OCI-LY7 (cell line): ENCODE measurements at regions not wholly inside any gene's neighbourhood (a gene's known extent, or its start where the extent isn't known, plus 50 kb on each side); places are given as distances from the start of the nearest gene placed in this dataset.
A peak's percentile ranks its signal among the peaks of the same experiment; 100 is the strongest.

Experiments used
- BruUV-seq: library from RNA; stranded (reverse); fragments of 400-500 nt; replicated peaks from 2 replicates; lab custom pipeline; 2021; lab: Mats Ljungman, UMichigan
- CTCF ChIA-PET: fragments of 300-600 bp; sonication (Branson Sonifier 250); formaldehyde crosslinking; loops from one replicate; lab custom pipeline; 2022; ENCODE audit warnings: antibody characterized with exemption; ENCODE audit not compliant: unreplicated experiment; lab: Charles Lee
- POLR2A ChIA-PET: fragments of 300-600 bp; sonication (Branson Sonifier 250); formaldehyde crosslinking; loops from one replicate; lab custom pipeline; 2022; ENCODE audit warnings: antibody characterized with exemption; lab: Charles Lee
- DNase-seq: peaks from one replicate; pipeline ENCODE4 v3.0.0-alpha.2; 2015; ENCODE audit warnings: low spot score
- H2AFZ ChIP-seq: fragments of 200-600 bp; sonication (generic), shearing (Covaris generic); 2 replicates; pipeline ENCODE4 v1.6.1; 2014; ENCODE audit warnings: mild to moderate bottlenecking, antibody characterized with exemption, low read length, moderate library complexity
- H3K27ac ChIP-seq: fragments of 200-600 bp; sonication (generic); 2 replicates; pipeline ENCODE4 v1.5.1; 2014; ENCODE audit warnings: mixed run types, low read depth, mild to moderate bottlenecking, moderate library complexity, low read length, inconsistent platforms; ENCODE audit not compliant: poor library complexity, severe bottlenecking
- H3K36me3 ChIP-seq: fragments of 200-600 bp; sonication (generic); 2 replicates; pipeline ENCODE4 v1.6.1; 2014; ENCODE audit warnings: mild to moderate bottlenecking, antibody characterized with exemption, low read length, moderate library complexity, mixed read lengths; ENCODE audit not compliant: insufficient read depth
- H3K4me1 ChIP-seq: fragments of 200-600 bp; sonication (generic); 2 replicates; pipeline ENCODE4 v1.5.1; 2014; ENCODE audit warnings: mild to moderate bottlenecking, low read length; ENCODE audit not compliant: insufficient read depth, poor library complexity, severe bottlenecking
- H3K4me2 ChIP-seq: fragments of 200-600 bp; sonication (generic); 2 replicates; pipeline ENCODE4 v1.6.1; 2014; ENCODE audit warnings: mild to moderate bottlenecking, low read length
- H3K4me3 ChIP-seq: fragments of 200-600 bp; sonication (generic); 2 replicates; pipeline ENCODE4 v1.5.1; 2014; ENCODE audit warnings: mild to moderate bottlenecking, low read depth, low read length; ENCODE audit not compliant: poor library complexity, severe bottlenecking
- H3K79me2 ChIP-seq: fragments of 200-600 bp; sonication (generic); 2 replicates; pipeline ENCODE4 v1.6.1; 2016; ENCODE audit warnings: low read depth, mild to moderate bottlenecking, low read length, moderate library complexity, mixed read lengths; ENCODE audit not compliant: insufficient read depth
- H3K9me2 ChIP-seq: fragments of 200-600 bp; sonication (generic); 2 replicates; pipeline ENCODE4 v1.6.1; 2016; ENCODE audit warnings: mild to moderate bottlenecking, low read length, mixed read lengths; ENCODE audit not compliant: insufficient read depth
- H3K9me3 ChIP-seq: fragments of 200-600 bp; sonication (generic); 2 replicates; pipeline ENCODE4 v1.6.1; 2014; ENCODE audit warnings: mild to moderate bottlenecking, mixed run types, low read length, mixed read lengths
- H4K20me1 ChIP-seq: fragments of 200-600 bp; sonication (generic); 2 replicates; pipeline ENCODE4 v1.6.1; 2014; ENCODE audit warnings: mild to moderate bottlenecking, antibody characterized with exemption, low read length, moderate library complexity, mixed read lengths; ENCODE audit not compliant: insufficient read depth
- CTCF ChIP-seq: fragments of 200-600 bp; sonication (generic); conservative IDR thresholded peaks from 2 replicates; pipeline ENCODE4 v1.5.1; 2014; ENCODE audit warnings: mild to moderate bottlenecking, antibody characterized with exemption, low read length, moderate library complexity, mixed read lengths
- EZH2phosphoT487 ChIP-seq: fragments of 200-600 bp; sonication (generic); IDR thresholded peaks from 2 replicates; pipeline ENCODE4 v1.6.1; 2018; ENCODE audit warnings: low read depth, borderline replicate concordance, mild to moderate bottlenecking, mixed run types, antibody characterized with exemption, low read length, moderate library complexity, mixed read lengths
- intact Hi-C: fragments of 100-400 bp; cut with micrococcal nuclease; formaldehyde crosslinking; loops from one replicate; pipeline ENCODE4 v1.10.0; 2022; ENCODE audit not compliant: unreplicated experiment

- H3K9me2 ChIP-seq, result no peaks in the 10 kb centered on the region
- TF ChIP-seq EZH2phosphoT487 (no peak), CTCF (no peak)
- H4K20me1 ChIP-seq, result no peaks in the 10 kb centered on the region
- no peak for DNase-seq
- intact Hi-C loops, result no loop called here
- ChIA-PET CTCF (no interaction called here), POLR2A (no interaction called here)
- H2AFZ ChIP-seq, result no peak overlapping the region
- H3K4me2 ChIP-seq, result no peak overlapping the region
- H3K4me1 ChIP-seq, result no peaks in the 10 kb centered on the region
- no TSS peak for BruUV-seq
- peaks cover 15% of the 10 kb centered on the region; the same call in 1 of the 2 replicates for H3K9me3 ChIP-seq
- H3K36me3 ChIP-seq, result no peaks in the 10 kb centered on the region
- no peaks in the 10 kb centered on the region for H3K79me2 ChIP-seq
- no peak overlapping the region for H3K27ac ChIP-seq
- no peak overlapping the region for H3K4me3 ChIP-seq
These were observed 99.6 kb upstream of the NSMCE3 start for GRCh38 chr15:29369261-29369660.

GRCh38 chr15:29364426-29365078, 94.9 kb upstream of the NSMCE3 start:
- Histone ChIP-seq H3K4me2 (no peak overlapping the region), H3K4me1 (no peaks in the 10 kb centered on the region), H3K9me3 (peaks cover 8% of the 10 kb centered on the region; the same call in 1 of the 2 replicates), H3K4me3 (no peak overlapping the region), H3K27ac (no peak overlapping the region), H2AFZ (no peak overlapping the region), H3K9me2 (no peaks in the 10 kb centered on the region), H3K36me3 (no peaks in the 10 kb centered on the region), H3K79me2 (no peaks in the 10 kb centered on the region), H4K20me1 (no peaks in the 10 kb centered on the region)
- no peak for DNase-seq
- ChIA-PET POLR2A (no interaction called here), CTCF (no interaction called here)
- TF ChIP-seq EZH2phosphoT487 (no peak), CTCF (0 out of 2 replicates have a peak, but pooled peaks have one; percentile 15)
- BruUV-seq, result no TSS peak
- intact Hi-C loops, result no loop called here

GRCh38 chr15:29361560-29361959, 91.9 kb upstream of the NSMCE3 start:
- no TSS peak for BruUV-seq
- CTCF ChIA-PET, result no interaction called here
- POLR2A ChIA-PET, result no interaction called here
- no peak for DNase-seq
- H3K9me3 ChIP-seq, result no peaks in the 10 kb centered on the region
- H2AFZ ChIP-seq, result no peak overlapping the region
- TF ChIP-seq EZH2phosphoT487, result no peak
- TF ChIP-seq CTCF, result no peak
- no peaks in the 10 kb centered on the region for H3K79me2 ChIP-seq
- no peaks in the 10 kb centered on the region for H3K4me1 ChIP-seq
- no peaks in the 10 kb centered on the region for H4K20me1 ChIP-seq
- H3K9me2 ChIP-seq, result no peaks in the 10 kb centered on the region
- no peak overlapping the region for H3K4me3 ChIP-seq
- H3K27ac ChIP-seq, result no peak overlapping the region
- no peak overlapping the region for H3K4me2 ChIP-seq
- no peaks in the 10 kb centered on the region for H3K36me3 ChIP-seq
- intact Hi-C loops, result no loop called here
